Endothelial cell of umbilical vein (primary cell): ENCODE measurements at regions not wholly inside any gene's neighbourhood (a gene's known extent, or its start where the extent isn't known, plus 50 kb on each side); places are given as distances from the start of the nearest gene placed in this dataset.

Experiments used
- BruUV-seq: library from RNA; stranded (reverse); fragments of 400-500 nt; replicated peaks from 2 replicates; lab custom pipeline; 2021; lab: Mats Ljungman, UMichigan
- CTCF ChIA-PET: fragments of 300-600, 350-600 bp; sonication (Branson Sonifier 250); formaldehyde crosslinking; loops from one replicate; lab custom pipeline; 2021; ENCODE audit warnings: antibody characterized with exemption, inconsistent platforms; lab: Charles Lee
- POLR2A ChIA-PET: fragments of 300-600, 350-600 bp; sonication (Branson Sonifier 250); formaldehyde crosslinking; loops from one replicate; lab custom pipeline; 2021; ENCODE audit warnings: antibody characterized with exemption, inconsistent platforms; lab: Charles Lee
- DNase-seq: peaks from one replicate; pipeline ENCODE4 v3.0.0-alpha.2; 2011; ENCODE audit warnings: low read depth, low spot score
- FAIRE-seq: peaks from 2 replicates; lab custom pipeline; 2011; peaks lifted over from hg19 to GRCh38; lab: Jason Lieb, UNC
- H2AFZ ChIP-seq: 2 replicates; pipeline ENCODE4 v1.6.0; 2012; ENCODE audit warnings: low read depth, low read length, control low read depth, inconsistent platforms
- H3K27ac ChIP-seq: 2 replicates; pipeline ENCODE4 v1.5.1; 2011; ENCODE audit warnings: low read depth, mild to moderate bottlenecking, control low read depth, low read length, moderate library complexity; ENCODE audit not compliant: insufficient read depth
- H3K27me3 ChIP-seq, 2 experiments: 2 replicates each; pipeline versions ENCODE4 v1.6.0 to v1.6.1; 2011; ENCODE audit warnings: low read length in 2 of 2, mixed read lengths in 1 of 2; ENCODE audit not compliant: control insufficient read depth in 2 of 2, insufficient read depth in 2 of 2
- H3K36me3 ChIP-seq, 2 experiments: 2 replicates in 1 of 2; 3 replicates in 1 of 2; pipeline ENCODE4 v1.5.1; 2011; ENCODE audit warnings: low read length in 2 of 2, mild to moderate bottlenecking in 1 of 2, moderate library complexity in 1 of 2; ENCODE audit not compliant: control insufficient read depth in 2 of 2, insufficient read depth in 2 of 2; ENCODE audit errors: extremely low read depth in 1 of 2
- H3K4me1 ChIP-seq: 3 replicates; pipeline ENCODE4 v1.5.1; 2011; ENCODE audit warnings: mild to moderate bottlenecking, low read length; ENCODE audit not compliant: control insufficient read depth, insufficient read depth; ENCODE audit errors: extremely low read depth
- H3K4me2 ChIP-seq: 2 replicates; pipeline ENCODE4 v1.6.1; 2011; ENCODE audit warnings: low read length, control low read depth, mixed read lengths; ENCODE audit not compliant: insufficient read depth
- H3K4me3 ChIP-seq, 3 experiments: fragments of 200-600 bp in 1 of 3; sonication (generic), shearing (Covaris generic) in 1 of 3; replicated peaks in 1 of 3; 2 replicates each; pipeline ENCODE4 v1.5.1; 2011 to 2016; ENCODE audit warnings: control low read depth in 3 of 3, low read length in 3 of 3, mild to moderate bottlenecking in 2 of 3, inconsistent platforms in 1 of 3, low read depth in 1 of 3, moderate library complexity in 1 of 3; ENCODE audit not compliant: insufficient read depth in 1 of 3
- H3K79me2 ChIP-seq: 2 replicates; pipeline ENCODE4 v1.6.0; 2012; ENCODE audit warnings: low read length, inconsistent platforms; ENCODE audit not compliant: control insufficient read depth, insufficient read depth
- H3K9ac ChIP-seq: replicated peaks from 2 replicates; pipeline ENCODE3; 2011; ENCODE audit warnings: low read length, control low read depth; ENCODE audit not compliant: insufficient read depth; ENCODE audit errors: extremely low read depth
- H3K9me1 ChIP-seq: replicated peaks from 3 replicates; pipeline ENCODE4 v1.6.0; 2011; ENCODE audit warnings: mild to moderate bottlenecking, low read length; ENCODE audit not compliant: control insufficient read depth, insufficient read depth; ENCODE audit errors: extremely low read depth
- H3K9me3 ChIP-seq: replicated peaks from 2 replicates; pipeline ENCODE4 v1.5.1; 2012; ENCODE audit warnings: low read length, inconsistent platforms; ENCODE audit not compliant: control insufficient read depth, insufficient read depth
- H4K20me1 ChIP-seq: replicated peaks from 2 replicates; pipeline ENCODE3; 2011; ENCODE audit warnings: mild to moderate bottlenecking, low read length; ENCODE audit not compliant: control insufficient read depth, insufficient read depth; ENCODE audit errors: extremely low read depth
- EZH2 ChIP-seq: IDR thresholded peaks from 2 replicates; pipeline ENCODE4 v1.6.1; 2012; ENCODE audit warnings: borderline replicate concordance, low read depth, mild to moderate bottlenecking, moderate library complexity, low read length, inconsistent platforms; ENCODE audit not compliant: severe bottlenecking
- FOS ChIP-seq: IDR thresholded peaks from 2 replicates; pipeline ENCODE4 v1.6.1; 2011; ENCODE audit warnings: mild to moderate bottlenecking, low read length, moderate library complexity, borderline replicate concordance; ENCODE audit not compliant: insufficient read depth
- GATA2 ChIP-seq: IDR thresholded peaks from 2 replicates; pipeline ENCODE4 v1.7.0; 2011; ENCODE audit warnings: low read depth, mild to moderate bottlenecking, moderate library complexity, mixed read lengths, low read length; ENCODE audit not compliant: insufficient read length, insufficient read depth
- JUN ChIP-seq: IDR thresholded peaks from 2 replicates; pipeline ENCODE4 v1.6.1; 2011; ENCODE audit warnings: borderline replicate concordance, low read depth; ENCODE audit not compliant: insufficient read length, insufficient read depth
- MYC ChIP-seq: IDR thresholded peaks from one replicate; pipeline ENCODE4 v1.6.1; 2011; ENCODE audit warnings: mild to moderate bottlenecking, low read depth, low read length
- POLR2A ChIP-seq: IDR thresholded peaks from 2 replicates; pipeline ENCODE4 v1.6.1; 2012; ENCODE audit warnings: low read depth, mild to moderate bottlenecking, control low read depth, low read length
- dilution Hi-C: fragments of 300-500 bp; cut with MboI; formaldehyde crosslinking; loops from one replicate; pipeline ENCODE4 v1.15.0; 2019; ENCODE audit warnings: low sequenced_read_pairs; ENCODE audit not compliant: extremely low pct_ligation_motif_present
- intact Hi-C: fragments of 100-400 bp; cut with micrococcal nuclease; formaldehyde crosslinking; loops from one replicate; pipeline ENCODE4 v1.10.0; 2022
- TF ChIP-seq, protein P1 (sequence below): IDR thresholded peaks from 2 replicates; pipeline ENCODE4 v1.6.1; 2011; ENCODE audit not compliant: insufficient read depth, insufficient read length

DNA sequence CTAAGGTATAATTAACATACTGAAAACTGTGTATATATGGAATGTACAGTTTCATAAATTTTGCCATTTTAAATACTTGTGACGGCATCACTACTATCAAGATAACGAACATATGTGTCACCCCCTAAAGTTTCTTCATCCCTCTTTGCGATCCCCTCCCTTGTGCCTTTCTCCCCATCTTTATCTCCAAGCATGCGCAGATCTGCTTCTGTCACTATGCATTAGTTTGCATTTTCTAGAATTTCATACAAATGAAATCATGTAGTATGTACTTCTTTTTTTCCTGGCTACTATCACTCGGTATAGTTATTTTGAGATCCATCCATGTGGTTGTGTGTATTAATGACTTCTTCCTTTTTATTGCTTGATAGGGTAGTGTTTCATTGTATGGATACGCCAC lies 154.9 kb downstream of the ZNF648 start:
- BruUV-seq = no TSS peak
- DNase-seq (no peak), FAIRE-seq (no peak)
- Histone ChIP-seq H3K36me3 (no peaks in the 10 kb centered on the region), H3K9me3 (peaks cover 3% of the 10 kb centered on the region), H3K27me3 (no peaks in the 10 kb centered on the region), H3K4me2 (no peak overlapping the region), H2AFZ (no peak overlapping the region), H4K20me1 (no peaks in the 10 kb centered on the region), H3K4me1 (no peaks in the 10 kb centered on the region), H3K4me3 (no peak overlapping the region), H3K9ac (no peak overlapping the region), H3K9me1 (no peaks in the 10 kb centered on the region), H3K79me2 (no peaks in the 10 kb centered on the region), H3K27ac (no peak overlapping the region)
- TF ChIP-seq MYC = no peak
- no peak for TF ChIP-seq JUN
- no peak for TF ChIP-seq FOS
- no peak for TF ChIP-seq POLR2A
- no peak for TF ChIP-seq EZH2
- no peak for TF ChIP-seq GATA2
- ChIA-PET POLR2A (no interaction called here), CTCF (no interaction called here)
- intact Hi-C loops (no loop called here), dilution Hi-C loops (no loop called here)

DNA sequence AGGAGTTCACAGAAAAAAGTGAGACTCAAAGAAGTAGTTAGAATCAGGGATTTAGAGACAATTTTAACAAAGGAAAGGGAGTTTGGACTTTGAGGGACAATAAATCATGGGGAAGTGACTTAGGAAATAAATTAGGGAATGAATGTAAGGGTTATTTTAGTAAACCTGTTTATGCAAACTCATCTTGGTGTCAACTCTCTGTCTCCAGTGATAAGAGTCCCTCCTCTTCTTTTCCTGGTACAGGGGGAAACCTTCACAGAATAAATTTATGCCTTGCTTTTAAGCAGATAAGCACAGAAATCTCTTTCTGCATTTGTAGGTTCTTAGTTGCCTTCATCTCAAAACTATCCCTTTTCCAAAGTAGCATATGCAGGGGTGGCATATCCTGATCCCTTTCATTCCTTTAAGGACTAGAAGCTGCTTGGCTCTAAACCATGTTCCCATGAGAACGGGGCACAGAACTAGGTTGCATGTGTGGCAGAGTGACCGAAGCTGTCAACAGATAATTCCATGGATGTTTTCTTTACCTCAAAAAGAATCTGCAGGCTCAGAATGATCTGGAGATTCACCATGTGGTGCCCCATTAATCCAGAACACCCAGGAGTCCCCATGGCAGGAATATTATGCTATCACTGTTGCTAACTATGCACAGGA lies 155.4 kb downstream of the ZNF648 start:
- Histone ChIP-seq H3K4me3 (no peak overlapping the region), H3K27ac (no peak overlapping the region), H3K9ac (no peak overlapping the region), H3K9me3 (peaks cover 3% of the 10 kb centered on the region), H3K79me2 (no peaks in the 10 kb centered on the region), H3K4me1 (no peaks in the 10 kb centered on the region), H4K20me1 (no peaks in the 10 kb centered on the region), H3K4me2 (no peak overlapping the region), H2AFZ (no peak overlapping the region), H3K9me1 (no peaks in the 10 kb centered on the region), H3K36me3 (no peaks in the 10 kb centered on the region), H3K27me3 (no peaks in the 10 kb centered on the region)
- POLR2A ChIA-PET = no interaction called here
- no TSS peak for BruUV-seq
- dilution Hi-C loops = no loop called here
- CTCF ChIA-PET = no interaction called here
- FAIRE-seq (no peak), DNase-seq (no peak)
- intact Hi-C loops = no loop called here
- TF ChIP-seq, protein P1, sequence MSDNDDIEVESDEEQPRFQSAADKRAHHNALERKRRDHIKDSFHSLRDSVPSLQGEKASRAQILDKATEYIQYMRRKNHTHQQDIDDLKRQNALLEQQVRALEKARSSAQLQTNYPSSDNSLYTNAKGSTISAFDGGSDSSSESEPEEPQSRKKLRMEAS = no peak
- no peak for TF ChIP-seq FOS
- TF ChIP-seq POLR2A = no peak
